ENCODE measurements at regions not wholly inside any gene's neighbourhood (a gene's known extent, or its start where the extent isn't known, plus 50 kb on each side); places are given as distances from the start of the nearest gene placed in this dataset.
"Not testable (repeated sequence)": the region's sequence is repeated elsewhere in the genome, so short reads cannot be mapped to it uniquely, and the experiment has no call there.

- TF ChIP-seq EZH2 (IDR thresholded peaks at IDR 0.05; ENCODE audit: low read length); CTCF (optimal IDR thresholded peaks at IDR 0.05 in 1 of 3, IDR thresholded peaks at IDR 0.05 in 1 of 3, conservative IDR thresholded peaks at IDR 0.05 in 1 of 3; ENCODE audit: extremely low read depth in 1 of 3, insufficient read depth in 2 of 3, low read length in 3 of 3): not testable (repeated sequence)
Measured at GRCh38 chr1:197839786-197840185, 62.6 kb upstream of the C1orf53 start.
